ENCODE measurements at regions not wholly inside any gene's neighbourhood (a gene's known extent, or its start where the extent isn't known, plus 50 kb on each side); places are given as distances from the start of the nearest gene placed in this dataset.

GRCh38 chr15:77541421-77542181 lies 91.1 kb downstream of the LINGO1 start:
- DNase-seq (ENCODE audit: low read depth in 2 of 2) = no peak

- no peak for DNase-seq (ENCODE audit: low read depth in 2 of 2)
Observed at GRCh38 chr15:77540312-77541060, 92.2 kb downstream of the LINGO1 start.

GRCh38 chr15:77538793-77539497 lies 93.8 kb downstream of the LINGO1 start:
- DNase-seq (ENCODE audit: low read depth in 2 of 2) = no peak

GRCh38 chr15:77538027-77538451 lies 94.7 kb downstream of the LINGO1 start:
- DNase-seq (ENCODE audit: low read depth in 2 of 2) = no peak

- no peak for DNase-seq (ENCODE audit: low read depth in 2 of 2)
Observed at GRCh38 chr15:77537006-77537405, 95.7 kb downstream of the LINGO1 start.

GRCh38 chr15:77535845-77536244 lies 96.9 kb downstream of the LINGO1 start:
- DNase-seq (ENCODE audit: low read depth in 2 of 2) = no peak

Data from stimulated activated CD4-positive, alpha-beta T cell treated with anti-CD3 and anti-CD28 coated beads, Interleukin-1b, Interleukin-23, amount 100 ng/mL, for 1 hour (primary cell).